A673 (cell line): ENCODE measurements at regions not wholly inside any gene's neighbourhood (a gene's known extent, or its start where the extent isn't known, plus 50 kb on each side); places are given as distances from the start of the nearest gene placed in this dataset.

ENCODE experiments used
- BruUV-seq: library from RNA; stranded (reverse); fragments of 400-500 nt; replicated peaks from 2 replicates; lab custom pipeline; 2021; lab: Mats Ljungman, UMichigan
- CTCF ChIA-PET: fragments of 300-600 bp; sonication (Branson Sonifier 250); formaldehyde crosslinking; loops from one replicate; lab custom pipeline; 2022; ENCODE audit warnings: antibody characterized with exemption; lab: Charles Lee
- POLR2A ChIA-PET: fragments of 300-600 bp; sonication (Branson Sonifier 250); formaldehyde crosslinking; loops from one replicate; lab custom pipeline; 2022; ENCODE audit warnings: antibody characterized with exemption; ENCODE audit not compliant: low non-redundant PET; lab: Charles Lee
- DNase-seq: peaks from one replicate; pipeline ENCODE4 v3.0.0-alpha.2; 2015; ENCODE audit warnings: low spot score
- H3K27ac ChIP-seq: fragments of 200-600 bp; sonication (generic); 2 replicates; pipeline ENCODE4 v1.5.1; 2016; ENCODE audit warnings: mixed run types, low read depth, mild to moderate bottlenecking, mixed read lengths, antibody characterized with exemption, low read length; ENCODE audit not compliant: poor library complexity, severe bottlenecking
- H3K27me3 ChIP-seq: fragments of 200-600 bp; sonication (generic); replicated peaks from 2 replicates; pipeline ENCODE4 v1.6.1; 2017; ENCODE audit warnings: mixed run types, low read depth, mild to moderate bottlenecking, mixed read lengths, antibody characterized with exemption, low read length; ENCODE audit not compliant: insufficient read depth, poor library complexity
- H3K36me3 ChIP-seq: fragments of 200-600 bp; sonication (generic); 2 replicates; pipeline ENCODE4 v1.6.1; 2016; ENCODE audit warnings: mixed run types, mild to moderate bottlenecking, mixed read lengths, antibody characterized with exemption, low read length; ENCODE audit not compliant: insufficient read depth, poor library complexity, severe bottlenecking
- H3K4me1 ChIP-seq: fragments of 200-600 bp; sonication (generic); 2 replicates; pipeline ENCODE4 v1.6.1; 2017; ENCODE audit warnings: mixed run types, mild to moderate bottlenecking, mixed read lengths, antibody characterized with exemption, low read length; ENCODE audit not compliant: insufficient read depth, poor library complexity, severe bottlenecking
- H3K4me3 ChIP-seq: fragments of 200-600 bp; sonication (generic); 2 replicates; pipeline ENCODE4 v1.5.1; 2016; ENCODE audit warnings: low read depth, mixed run types, mild to moderate bottlenecking, mixed read lengths, low read length; ENCODE audit not compliant: poor library complexity, severe bottlenecking
- H3K9me3 ChIP-seq: fragments of 200-600 bp; sonication (generic); 2 replicates; pipeline ENCODE4 v1.6.1; 2016; ENCODE audit warnings: mixed run types, low read depth, mild to moderate bottlenecking, mixed read lengths, antibody characterized with exemption, low read length; ENCODE audit not compliant: poor library complexity, severe bottlenecking
- CTCF ChIP-seq: fragments of 300-800, 200-600 bp; sonication (generic); conservative IDR thresholded peaks from 2 replicates; pipeline ENCODE4 v1.5.1; 2017; ENCODE audit warnings: low read depth, mild to moderate bottlenecking, antibody characterized with exemption, low read length, moderate library complexity, mixed read lengths
- EZH2 ChIP-seq: fragments of 200-600 bp; sonication (generic); IDR thresholded peaks from 2 replicates; pipeline ENCODE4 v1.6.1; 2017; ENCODE audit warnings: borderline replicate concordance, low read depth, mild to moderate bottlenecking, mixed read lengths, antibody characterized with exemption, low read length; ENCODE audit not compliant: poor library complexity, severe bottlenecking
- intact Hi-C: fragments of 100-400 bp; cut with micrococcal nuclease; formaldehyde crosslinking; loops from one replicate; pipeline ENCODE4 v1.10.0; 2022; ENCODE audit not compliant: unreplicated experiment

- Histone ChIP-seq H3K27ac (no peak overlapping the region), H3K4me3 (no peak overlapping the region), H3K4me1 (no peaks in the 10 kb centered on the region), H3K27me3 (no peaks in the 10 kb centered on the region), H3K9me3 (no peaks in the 10 kb centered on the region), H3K36me3 (no peaks in the 10 kb centered on the region)
- POLR2A ChIA-PET = no interaction called here
- no TSS peak for BruUV-seq
- intact Hi-C loops = no loop called here
- CTCF ChIA-PET = no interaction called here
- DNase-seq = no peak
- no peak for TF ChIP-seq EZH2
- no peak for TF ChIP-seq CTCF
Observed at GRCh38 chr6:109255087-109255486, 127.2 kb downstream of the CD164 start.

GRCh38 chr6:109253366-109253765 is 128.9 kb downstream of the CD164 start:
- H3K9me3 ChIP-seq = no peaks in the 10 kb centered on the region
- intact Hi-C loops = no loop called here
- TF ChIP-seq CTCF (no peak), EZH2 (no peak)
- BruUV-seq = no TSS peak
- DNase-seq = no peak
- no peak overlapping the region for H3K27ac ChIP-seq
- POLR2A ChIA-PET = no interaction called here
- no peaks in the 10 kb centered on the region for H3K36me3 ChIP-seq
- no peak overlapping the region for H3K4me3 ChIP-seq
- H3K27me3 ChIP-seq = no peaks in the 10 kb centered on the region
- H3K4me1 ChIP-seq = no peaks in the 10 kb centered on the region
- CTCF ChIA-PET = no interaction called here

- DNase-seq = no peak
- no TSS peak for BruUV-seq
- intact Hi-C loops = no loop called here
- H3K9me3 ChIP-seq = no peaks in the 10 kb centered on the region
- CTCF ChIA-PET = no interaction called here
- H3K4me1 ChIP-seq = no peaks in the 10 kb centered on the region
- TF ChIP-seq EZH2 = no peak
- TF ChIP-seq CTCF = no peak
- H3K36me3 ChIP-seq = no peaks in the 10 kb centered on the region
- no peak overlapping the region for H3K27ac ChIP-seq
- H3K4me3 ChIP-seq = no peak overlapping the region
- no peaks in the 10 kb centered on the region for H3K27me3 ChIP-seq
- POLR2A ChIA-PET = interaction anchor here (0.5 kb wide), 1 partner anchor 142 kb away, joined by 9 read pairs; no protein-coding TSS in a partner anchor
Observed at GRCh38 chr6:109252261-109253041, 129.8 kb downstream of the CD164 start.
